GM12878 (cell line): ENCODE measurements at regions not wholly inside any gene's neighbourhood (a gene's known extent, or its start where the extent isn't known, plus 50 kb on each side); places are given as distances from the start of the nearest gene placed in this dataset.

Source experiments
- ATAC-seq: fragments of 200-7000 bp; cut with Tn5 transposase; 3 replicates; pipeline ENCODE4 v1.9.1; 2020; ENCODE audit warnings: mild to moderate bottlenecking, moderate library complexity
- BruUV-seq: library from RNA; stranded (reverse); fragments of 400-500 nt; replicated peaks from 2 replicates; lab custom pipeline; 2021; lab: Mats Ljungman, UMichigan
- CTCF ChIA-PET: fragments of 300-600 bp; sonication (Branson Sonifier 250); formaldehyde crosslinking; extraction: SDS; loops from one replicate; lab custom pipeline; 2021; ENCODE audit warnings: inconsistent platforms; lab: Yijun Ruan, JAX
- POLR2A ChIA-PET: fragments of 350-600 bp; formaldehyde crosslinking; extraction: SDS; loops from one replicate; lab custom pipeline; 2021; ENCODE audit warnings: inconsistent platforms; lab: Charles Lee
- RAD21 ChIA-PET: fragments of 300-600 bp; sonication (Branson Sonifier 250); formaldehyde crosslinking; loops from one replicate; lab custom pipeline; 2023; ENCODE audit warnings: antibody characterized with exemption; ENCODE audit not compliant: unreplicated experiment; lab: Charles Lee
- SMC1A ChIA-PET: fragments of 300-600 bp; sonication (Branson Sonifier 250); formaldehyde crosslinking; loops from one replicate; lab custom pipeline; 2023; ENCODE audit not compliant: unreplicated experiment, uncharacterized antibody; lab: Charles Lee
- DNase-seq: peaks from one replicate; pipeline ENCODE4 v3.0.0-alpha.2; 2011; ENCODE audit warnings: low read depth, low spot score
- FAIRE-seq: peaks from 3 replicates; lab custom pipeline; 2011; peaks lifted over from hg19 to GRCh38; lab: Jason Lieb, UNC
- H2AFZ ChIP-seq: 2 replicates; pipeline ENCODE4 v1.6.0; 2011; ENCODE audit warnings: low read depth, low read length, control low read depth; ENCODE audit not compliant: control insufficient read depth
- H3K27ac ChIP-seq: 2 replicates; pipeline ENCODE4 v1.5.1; 2011; ENCODE audit warnings: control low read depth; ENCODE audit not compliant: control insufficient read depth, insufficient read depth
- H3K27me3 ChIP-seq, 2 experiments: replicated peaks in 1 of 2; 2 replicates each; pipeline versions ENCODE4 v1.6.0 to v1.6.1; 2011; ENCODE audit warnings: low read length in 1 of 2; ENCODE audit not compliant: control insufficient read depth in 2 of 2, insufficient read depth in 2 of 2
- H3K36me3 ChIP-seq, 2 experiments: 2 replicates each; pipeline ENCODE4 v1.5.1; 2011; ENCODE audit warnings: low read length in 1 of 2; ENCODE audit not compliant: control insufficient read depth in 2 of 2, insufficient read depth in 2 of 2
- H3K4me1 ChIP-seq: 2 replicates; pipeline ENCODE4 v1.6.1; 2011; ENCODE audit warnings: mild to moderate bottlenecking, low read length, moderate library complexity, mixed read lengths; ENCODE audit not compliant: control insufficient read depth, insufficient read depth
- H3K4me2 ChIP-seq: 2 replicates; pipeline ENCODE4 v1.6.0; 2011; ENCODE audit warnings: control low read depth; ENCODE audit not compliant: control insufficient read depth, insufficient read depth
- H3K4me3 ChIP-seq: fragments of 200-600 bp; sonication (generic); 2 replicates; pipeline ENCODE4 v1.5.1; 2016
- H3K79me2 ChIP-seq: 2 replicates; pipeline ENCODE4 v1.6.0; 2011; ENCODE audit warnings: low read length; ENCODE audit not compliant: control insufficient read depth, insufficient read depth
- H3K9ac ChIP-seq: 2 replicates; pipeline ENCODE4 v1.8.0; 2011; ENCODE audit warnings: low read length, control low read depth, mixed read lengths; ENCODE audit not compliant: control insufficient read depth, insufficient read depth
- H3K9me3 ChIP-seq: replicated peaks from 3 replicates; pipeline ENCODE4 v1.5.1; 2011; ENCODE audit warnings: mild to moderate bottlenecking, low read length; ENCODE audit not compliant: control insufficient read depth, insufficient read depth
- H4K20me1 ChIP-seq: 2 replicates; pipeline ENCODE4 v1.6.0; 2011; ENCODE audit not compliant: control insufficient read depth, insufficient read depth
- CBX3 ChIP-seq: fragments of 200-600 bp; sonication (generic); IDR thresholded peaks from 2 replicates; pipeline ENCODE4 v1.6.1; 2016; ENCODE audit warnings: low read depth, borderline replicate concordance
- CBX5 ChIP-seq: sonication (generic); IDR thresholded peaks from 2 replicates; pipeline ENCODE4 v1.6.1; 2016; ENCODE audit warnings: low read depth, moderate library complexity, mild to moderate bottlenecking, inconsistent platforms
- CREB1 ChIP-seq: IDR thresholded peaks from 2 replicates; pipeline ENCODE4 v1.6.1; 2012; ENCODE audit warnings: low read depth, mild to moderate bottlenecking, inconsistent platforms
- NR2F1 ChIP-seq: fragments of 450-650 bp; conservative IDR thresholded peaks from 2 replicates; pipeline ENCODE4 v1.6.1; 2017; ENCODE audit warnings: mild to moderate bottlenecking
- POLR2AphosphoS2 ChIP-seq: IDR thresholded peaks from 2 replicates; pipeline ENCODE4 v1.6.1; 2011; ENCODE audit warnings: low read depth, mild to moderate bottlenecking, low read length, improper control_type of control experiment, moderate library complexity
- POU2F2 ChIP-seq: IDR thresholded peaks from 3 replicates; pipeline ENCODE4 v1.6.1; 2011; ENCODE audit warnings: low read depth, mild to moderate bottlenecking, low read length, borderline replicate concordance
- SPI1 ChIP-seq: IDR thresholded peaks from 2 replicates; pipeline ENCODE4 v1.6.1; 2011; ENCODE audit warnings: low read depth, mild to moderate bottlenecking, low read length, moderate library complexity, borderline replicate concordance; ENCODE audit not compliant: insufficient read depth
- SUPT20H ChIP-seq: IDR thresholded peaks from 2 replicates; pipeline ENCODE4 v1.6.1; 2011; ENCODE audit warnings: low read depth, mild to moderate bottlenecking, low read length, moderate library complexity, borderline replicate concordance; ENCODE audit not compliant: control insufficient read depth
- WGBS: methylation state at CpG from one replicate; pipeline ENCODE4 v1.1.6; 2016; ENCODE audit warnings: low lambda C conversion rate; ENCODE audit not compliant: insufficient replicate concordance, insufficient coverage; ENCODE audit errors: missing lambda C conversion rate; 5-methylcytosine and 5-hydroxymethylcytosine counted together
- in situ Hi-C: fragments of 300-500 bp; cut with MboI; formaldehyde crosslinking; loops from 9 replicates; pipeline ENCODE4 v1.14.3; 2018; ENCODE audit warnings: mixed read lengths
- intact Hi-C: fragments of 100-400 bp; cut with micrococcal nuclease; formaldehyde crosslinking; loops from one replicate; pipeline ENCODE4 v1.14.2; 2022; ENCODE audit not compliant: unreplicated experiment

DNA sequence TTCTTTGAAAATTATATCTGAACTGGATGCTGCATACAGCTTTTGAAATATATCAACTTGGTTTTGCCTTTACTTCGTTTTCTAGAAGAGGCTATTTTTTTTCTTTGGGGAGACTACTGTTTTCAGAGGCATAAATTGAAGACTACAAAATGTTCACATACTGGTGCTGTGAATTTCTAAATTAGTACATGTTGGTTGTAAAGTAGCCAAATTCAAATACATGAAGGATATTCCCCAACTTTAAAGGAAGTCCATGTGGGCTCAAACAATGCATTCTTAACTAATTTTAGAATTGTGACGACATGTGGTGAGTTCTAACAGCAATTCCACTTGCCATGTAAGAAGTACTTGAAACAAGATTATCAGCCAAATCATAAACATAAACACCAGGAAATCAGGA lies 295.7 kb downstream of the TUSC7 start:
- WGBS, result 0% methylated on average over 2 of the region's 2 CpGs
- in situ Hi-C loops, result no loop called here

DNA sequence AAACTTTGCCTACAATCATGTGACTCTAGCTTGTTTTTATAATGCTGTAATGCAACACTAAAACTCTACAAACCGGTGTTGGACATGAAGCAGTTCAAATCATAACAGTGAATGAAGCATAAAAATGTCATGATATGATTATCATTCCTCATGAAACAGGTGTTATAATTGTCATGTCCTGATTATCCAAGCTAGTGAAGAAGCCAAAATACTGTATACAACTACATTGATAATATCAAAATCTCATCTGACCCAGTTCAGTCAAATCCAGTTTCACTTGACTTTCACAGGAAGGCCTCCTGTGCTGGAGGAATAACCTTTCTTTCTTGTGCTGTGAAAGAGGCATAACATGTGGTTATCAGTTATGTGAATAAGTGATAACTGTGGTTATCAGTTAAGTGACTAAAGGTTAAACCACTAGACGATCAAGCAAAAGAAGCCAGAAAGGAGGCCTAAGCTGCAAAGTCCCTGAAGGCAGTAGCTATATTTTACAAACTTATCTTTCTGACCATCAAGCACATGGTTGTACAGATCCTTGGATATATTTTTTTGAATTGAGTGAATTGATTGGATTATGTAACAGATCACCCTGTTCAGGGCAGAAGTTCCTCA lies 296.4 kb downstream of the TUSC7 start:
- no peak for ATAC-seq
- H3K9ac ChIP-seq, result no peak overlapping the region
- TF ChIP-seq NR2F1, result peak; percentile 58
- no peak for TF ChIP-seq CREB1
- no peaks in the 10 kb centered on the region for H3K9me3 ChIP-seq
- no peaks in the 10 kb centered on the region for H3K79me2 ChIP-seq
- no peaks in the 10 kb centered on the region for H4K20me1 ChIP-seq
- ChIA-PET POLR2A (no interaction called here), RAD21 (no interaction called here), SMC1A (interaction anchor here (1.8 kb wide), 1 partner anchor 13 kb away, joined by 4 read pairs; no protein-coding TSS in a partner anchor), CTCF (no interaction called here)
- no peaks in the 10 kb centered on the region for H3K27me3 ChIP-seq
- intact Hi-C loops, result no loop called here
- no peak overlapping the region for H2AFZ ChIP-seq
- no TSS peak for BruUV-seq
- H3K27ac ChIP-seq, result no peak overlapping the region
- FAIRE-seq, result no peak
- WGBS, result 13% methylated on average over 2 of the region's 2 CpGs
- no peak for DNase-seq
- H3K4me1 ChIP-seq, result no peaks in the 10 kb centered on the region
- H3K36me3 ChIP-seq, result no peaks in the 10 kb centered on the region
- H3K4me3 ChIP-seq, result no peak overlapping the region
- in situ Hi-C loops, result no loop called here
- H3K4me2 ChIP-seq, result no peak overlapping the region

More for the DNA sequence above, 295.7 kb downstream of the TUSC7 start:
- Histone ChIP-seq H3K79me2 (no peaks in the 10 kb centered on the region), H3K9me3 (no peaks in the 10 kb centered on the region), H3K27ac (no peak overlapping the region), H3K4me1 (no peaks in the 10 kb centered on the region), H3K4me3 (no peak overlapping the region), H4K20me1 (no peaks in the 10 kb centered on the region), H3K36me3 (no peaks in the 10 kb centered on the region), H3K27me3 (no peaks in the 10 kb centered on the region), H3K9ac (no peak overlapping the region), H3K4me2 (no peak overlapping the region), H2AFZ (no peak overlapping the region)
- no peak for ATAC-seq
- no peak for FAIRE-seq
- TF ChIP-seq SPI1 (no peak), SUPT20H (no peak), POLR2AphosphoS2 (no peak), CBX5 (no peak), POU2F2 (no peak), CBX3 (no peak)
- BruUV-seq, result no TSS peak
- ChIA-PET CTCF (no interaction called here), POLR2A (no interaction called here), RAD21 (no interaction called here), SMC1A (interaction anchor here (1.8 kb wide), 1 partner anchor 14 kb away, joined by 4 read pairs; no protein-coding TSS in a partner anchor)
- intact Hi-C loops, result no loop called here
- DNase-seq, result no peak
